Activated T-cell treated with anti-CD3 and anti-CD28 coated beads, Interleukin-2, amount 50 U/mL, for 1 hour (primary cell): ENCODE measurements at regions not wholly inside any gene's neighbourhood (a gene's known extent, or its start where the extent isn't known, plus 50 kb on each side); places are given as distances from the start of the nearest gene placed in this dataset.
"Not testable (repeated sequence)": the region's sequence is repeated elsewhere in the genome, so short reads cannot be mapped to it uniquely, and the experiment has no call there.

Experiments
- DNase-seq: peaks from one replicate; pipeline ENCODE4 v3.0.0-alpha.2; 2020

DNA sequence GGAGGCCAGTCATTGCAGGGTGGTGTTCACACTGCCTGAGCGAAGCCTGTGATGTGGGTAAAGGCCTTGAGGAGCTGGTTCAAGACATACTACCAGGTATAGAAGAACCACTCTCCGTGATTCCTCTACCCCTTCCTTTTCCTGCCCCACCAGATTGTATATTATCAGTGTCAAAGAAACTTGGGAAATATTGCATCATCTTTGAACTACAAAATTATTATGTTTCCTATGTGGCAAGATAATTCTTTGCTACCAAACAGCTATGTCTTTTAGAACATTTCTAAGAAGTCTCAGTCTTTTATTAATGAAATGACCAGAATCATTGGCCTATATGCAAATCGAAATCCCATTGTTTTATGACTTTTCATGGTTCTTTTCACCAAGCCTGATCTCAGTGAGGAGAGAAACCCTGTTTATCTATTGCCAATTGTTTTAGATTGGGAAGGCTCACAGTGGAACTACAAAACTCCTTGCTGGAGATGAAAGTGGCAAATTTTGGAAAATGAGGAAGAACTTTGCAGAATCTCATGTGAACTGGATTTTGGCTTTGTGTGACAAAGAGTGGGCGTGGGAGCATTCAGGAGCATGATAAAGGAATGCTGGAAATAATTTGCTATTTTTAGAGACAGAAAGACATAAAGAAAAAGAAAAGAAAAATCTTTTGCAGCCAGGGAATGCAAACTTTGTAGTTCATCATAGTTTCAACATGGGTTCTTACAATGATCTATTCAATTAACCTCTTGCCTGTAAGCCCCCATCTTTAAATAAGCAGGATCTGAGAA lies 286.9 kb downstream of the INSIG2 start:
- no peak for DNase-seq

DNA sequence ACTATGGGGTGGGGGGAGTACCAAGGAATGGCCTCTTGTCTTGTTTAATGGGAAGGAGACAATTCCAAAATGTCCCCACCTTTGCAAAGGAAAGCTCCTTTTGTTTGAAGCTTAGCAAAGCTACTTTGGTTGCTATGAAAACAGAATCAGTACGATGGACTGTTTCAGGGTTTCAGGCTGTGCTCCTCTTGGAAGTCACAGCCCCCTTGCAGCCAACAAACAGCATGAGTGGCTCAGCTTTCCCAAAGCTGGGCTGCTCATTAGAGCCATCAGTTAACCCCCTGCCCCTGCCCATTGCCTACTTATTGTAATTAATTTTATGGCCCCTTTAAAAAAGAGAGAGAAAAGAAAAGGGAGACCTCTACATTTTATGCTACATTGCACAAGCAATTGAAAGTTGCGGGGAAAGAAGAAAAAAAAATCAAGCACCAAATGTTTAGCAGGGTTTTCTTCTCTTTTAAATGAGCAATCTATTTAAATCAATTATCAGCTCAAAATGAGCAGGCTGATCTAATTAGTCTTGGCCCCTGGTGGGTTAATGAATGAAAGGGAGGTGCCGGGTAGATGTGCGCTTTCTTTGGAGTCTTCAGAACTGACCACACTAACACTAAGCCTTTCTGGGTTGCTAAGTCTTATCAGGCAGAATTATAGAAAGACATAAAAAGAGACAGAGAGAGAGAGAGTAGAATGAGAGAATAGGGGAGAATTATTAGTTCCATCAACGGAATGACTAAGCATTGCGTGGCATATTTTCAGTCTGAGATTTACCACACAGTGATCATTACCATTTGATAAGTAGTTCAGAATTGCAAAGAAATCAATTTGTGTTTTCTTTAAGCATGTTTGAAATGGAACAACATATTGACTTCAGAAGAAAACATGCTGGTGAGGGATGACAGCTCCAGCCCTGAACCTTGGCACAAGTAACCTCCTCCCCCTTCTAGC lies 284.9 kb downstream of the INSIG2 start:
- no peak for DNase-seq

DNA sequence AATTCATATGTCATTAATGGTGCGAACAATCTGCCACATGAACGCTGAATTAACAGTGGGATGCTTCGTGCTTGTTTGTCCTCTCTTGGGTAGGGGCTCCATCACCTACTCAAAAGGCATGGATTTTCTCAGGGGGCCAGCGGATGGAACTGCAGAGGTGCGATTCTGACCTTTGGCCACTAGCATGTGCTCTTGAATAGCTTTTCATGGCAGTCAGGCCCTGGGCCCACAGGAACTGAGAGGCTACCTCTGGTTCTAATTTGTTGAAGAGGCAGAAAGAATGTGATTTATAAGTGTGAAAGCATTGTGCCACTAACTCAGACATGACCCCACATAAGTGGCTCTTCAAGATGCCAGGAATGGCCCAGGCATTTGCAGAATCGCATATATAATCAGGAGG lies 283.2 kb downstream of the INSIG2 start:
- DNase-seq: no peak

DNA sequence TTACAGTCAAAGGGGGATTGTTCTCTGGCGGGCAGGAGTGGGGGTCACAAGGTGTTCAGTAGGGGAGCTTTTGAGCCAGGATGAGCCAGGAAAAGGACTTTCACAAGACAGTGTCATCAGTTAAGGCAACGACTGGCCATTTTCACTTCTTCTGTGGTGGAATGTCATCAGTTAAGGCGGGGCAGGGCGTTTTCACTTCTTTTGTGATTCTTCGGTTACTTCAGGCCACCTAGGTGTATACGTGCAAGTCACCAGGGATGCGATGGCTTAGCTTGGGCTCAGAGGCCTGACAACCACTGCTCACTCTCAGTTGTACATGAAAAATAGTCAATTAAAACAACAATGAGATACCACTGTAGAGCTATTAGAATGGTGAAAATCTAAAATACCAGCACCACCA lies 281.2 kb downstream of the INSIG2 start:
- DNase-seq: not testable (repeated sequence)

DNA sequence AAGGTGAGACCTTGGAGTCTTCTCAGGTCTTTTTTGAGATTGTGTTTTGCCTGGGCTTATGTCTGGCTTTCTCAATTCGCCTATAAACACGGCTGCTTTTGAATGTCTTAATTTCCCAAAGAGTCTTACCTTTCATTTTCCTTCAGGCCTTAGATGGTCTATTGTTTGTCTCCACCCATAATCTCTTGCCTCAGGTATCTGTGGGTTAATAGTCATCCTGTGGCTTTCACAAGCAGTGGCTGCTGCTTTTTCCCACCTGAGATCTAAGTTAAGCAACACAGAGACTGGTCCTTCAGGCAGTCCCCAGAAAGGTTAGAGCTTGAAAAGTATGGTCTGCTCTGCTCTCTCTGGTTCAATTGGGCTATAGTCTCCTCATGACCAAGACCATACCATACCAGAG lies 275.3 kb downstream of the INSIG2 start:
- no peak for DNase-seq

DNA sequence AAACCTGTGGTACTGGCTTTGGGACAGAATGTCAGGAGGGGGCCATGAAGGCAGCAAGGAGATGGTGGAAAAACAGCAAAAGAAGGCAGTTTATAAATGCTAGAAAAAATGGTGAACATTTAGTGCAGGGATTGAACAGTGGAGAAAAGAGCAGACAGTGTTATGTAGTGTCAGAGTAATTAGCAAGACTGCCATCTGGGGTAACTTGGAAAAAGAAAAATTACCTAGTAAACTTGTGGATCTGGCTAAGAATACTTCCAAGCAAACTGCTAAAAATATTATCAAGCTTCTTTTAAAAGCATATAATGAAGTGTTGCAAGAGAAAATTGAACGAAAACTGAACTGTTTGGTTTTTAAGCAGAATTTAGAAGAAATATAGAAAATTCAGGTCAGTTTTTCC lies 267.8 kb downstream of the INSIG2 start:
- no peak for DNase-seq

DNA sequence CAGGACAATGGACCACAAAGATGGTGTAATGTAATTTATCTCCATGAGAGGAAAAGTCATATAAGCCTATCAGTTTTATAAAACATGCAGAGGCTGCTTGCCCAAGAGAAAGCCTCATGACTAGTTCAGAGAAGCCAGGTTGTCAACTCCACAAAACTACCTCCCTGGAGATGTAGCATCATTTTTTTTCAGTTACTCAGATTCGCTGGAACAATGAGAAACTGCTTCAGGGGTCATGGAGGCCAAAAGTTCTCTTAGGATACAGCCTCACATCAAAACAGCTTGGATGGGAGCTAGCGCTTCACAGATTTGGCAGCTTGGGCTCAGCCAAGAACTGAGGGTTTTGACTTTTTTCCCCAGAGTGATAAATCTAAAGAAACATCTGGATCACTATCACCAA lies 263.5 kb downstream of the INSIG2 start:
- no peak for DNase-seq

DNA sequence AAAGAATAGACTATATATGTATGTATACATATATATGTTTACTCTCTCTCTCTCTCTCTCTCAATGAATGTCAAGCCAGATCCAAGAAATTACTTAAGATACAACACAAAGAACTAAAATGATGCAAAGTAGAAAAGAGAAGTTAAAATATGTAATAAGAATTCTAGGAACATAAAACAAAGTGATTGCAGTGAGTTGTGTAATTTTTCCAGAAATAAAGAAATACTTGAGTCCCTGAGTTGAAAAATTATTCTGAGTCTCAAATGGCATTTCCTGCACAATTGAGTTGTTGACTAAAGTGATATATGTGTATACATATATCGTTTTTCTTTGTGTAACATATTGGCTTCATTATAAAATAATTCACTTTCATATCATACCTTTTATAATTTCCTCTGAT lies 262.4 kb downstream of the INSIG2 start:
- no peak for DNase-seq

DNA sequence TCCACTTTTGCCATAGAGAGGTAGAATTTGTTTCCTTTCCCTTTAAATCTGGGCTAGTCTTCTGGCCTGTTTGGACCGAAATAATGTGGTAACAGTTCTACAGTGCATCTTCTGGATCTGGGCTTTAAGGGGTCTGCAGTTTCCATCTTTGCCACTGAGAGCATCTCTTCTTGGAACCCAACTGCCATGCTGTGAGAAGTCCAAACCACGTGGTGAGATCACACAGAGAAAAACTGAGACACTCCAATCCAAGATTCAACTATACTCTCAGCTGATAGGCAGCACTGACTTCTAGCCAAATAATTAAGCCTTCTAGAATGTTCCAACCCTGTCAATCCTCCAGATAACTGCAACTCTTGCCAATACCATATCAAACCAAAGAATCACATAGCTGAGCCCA lies 261.1 kb downstream of the INSIG2 start:
- DNase-seq: no peak

DNA sequence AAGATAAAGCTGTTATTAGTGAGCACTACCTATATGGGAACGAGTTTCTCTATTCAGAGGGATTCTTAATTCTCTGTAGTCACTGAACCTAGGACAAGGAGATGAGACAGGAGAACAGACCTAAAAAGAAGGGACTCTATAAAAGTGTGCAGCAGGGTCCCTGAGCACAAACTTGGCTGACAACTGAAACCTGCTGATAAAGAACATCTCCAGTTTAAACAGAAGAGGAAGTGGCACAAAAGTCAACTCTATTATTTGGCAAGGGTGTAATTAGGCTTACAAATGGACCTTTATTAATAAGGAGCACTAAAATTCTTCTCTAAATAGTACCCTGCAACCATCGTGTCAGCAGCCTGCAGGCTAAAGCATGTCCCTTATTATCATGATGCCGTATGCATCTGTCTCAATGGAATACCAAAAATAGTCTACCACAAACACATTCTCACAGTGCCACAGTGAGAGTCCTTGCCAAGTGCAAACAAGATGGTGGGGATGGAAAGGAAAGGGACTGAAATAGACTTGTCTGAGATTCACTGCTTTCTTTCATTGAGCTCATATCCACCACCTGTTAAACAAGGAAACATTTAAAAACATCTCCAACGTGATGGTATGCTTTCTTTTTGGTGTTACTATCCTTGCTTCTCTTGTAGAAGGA lies 260.2 kb downstream of the INSIG2 start:
- DNase-seq: no peak

DNA sequence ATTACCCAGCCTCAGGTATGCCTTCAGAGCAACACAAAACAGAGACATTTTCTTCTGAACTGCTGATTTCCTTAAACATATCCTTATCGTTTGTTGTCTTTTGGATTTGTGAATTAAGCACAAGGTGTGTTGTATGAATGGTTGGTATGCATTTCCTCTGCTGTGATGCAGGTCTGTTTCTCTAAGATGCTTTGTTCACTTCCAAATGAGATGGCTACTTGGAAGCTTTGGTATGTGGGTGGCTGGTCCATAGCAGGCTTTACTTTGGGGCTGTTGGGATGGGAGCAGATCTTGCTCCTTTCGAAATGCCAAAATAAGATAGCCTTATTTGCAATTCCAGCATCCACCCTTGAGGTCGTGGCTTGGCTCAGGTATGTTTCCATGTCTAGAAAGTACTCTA lies 257.2 kb downstream of the INSIG2 start:
- DNase-seq: no peak

DNA sequence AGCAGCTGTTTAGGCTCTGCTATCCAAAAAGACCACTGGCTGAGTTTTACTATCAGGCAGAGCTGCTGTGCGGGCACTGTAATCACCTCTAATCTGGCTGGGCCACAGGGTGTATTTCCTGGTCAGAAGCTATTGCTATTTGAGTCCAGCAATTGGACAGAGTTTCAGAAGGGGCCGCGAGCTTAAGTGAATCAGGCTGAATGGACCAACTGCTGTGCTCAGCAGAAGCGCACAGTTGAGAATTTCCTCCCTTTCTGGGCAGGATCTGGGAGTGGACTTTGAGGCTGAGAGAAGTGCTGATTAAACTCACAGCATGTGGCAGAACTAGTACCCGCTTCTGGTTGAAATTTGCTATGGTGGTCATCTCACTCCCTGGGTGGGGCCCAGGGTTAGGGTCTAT lies 251.8 kb downstream of the INSIG2 start:
- DNase-seq: no peak

DNA sequence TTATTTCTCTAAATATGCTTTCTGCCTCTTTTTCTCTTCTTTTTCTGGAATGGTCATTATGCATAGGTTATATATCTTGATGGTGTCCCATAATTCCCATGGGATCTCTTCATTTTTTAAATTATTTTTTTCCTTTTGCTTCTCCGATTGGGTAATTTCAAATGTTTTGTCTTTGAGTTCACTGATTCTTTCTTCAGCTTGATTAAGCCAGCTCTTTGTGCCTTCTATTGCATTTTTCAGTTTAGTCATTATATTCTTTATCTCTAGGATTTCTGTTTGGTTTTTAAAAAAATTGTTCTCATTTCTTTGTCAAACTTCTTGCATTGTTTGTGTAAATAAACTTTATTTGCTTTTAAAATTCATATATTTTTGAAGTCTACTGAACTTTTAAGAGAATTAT lies 251.1 kb downstream of the INSIG2 start:
- DNase-seq: no peak

DNA sequence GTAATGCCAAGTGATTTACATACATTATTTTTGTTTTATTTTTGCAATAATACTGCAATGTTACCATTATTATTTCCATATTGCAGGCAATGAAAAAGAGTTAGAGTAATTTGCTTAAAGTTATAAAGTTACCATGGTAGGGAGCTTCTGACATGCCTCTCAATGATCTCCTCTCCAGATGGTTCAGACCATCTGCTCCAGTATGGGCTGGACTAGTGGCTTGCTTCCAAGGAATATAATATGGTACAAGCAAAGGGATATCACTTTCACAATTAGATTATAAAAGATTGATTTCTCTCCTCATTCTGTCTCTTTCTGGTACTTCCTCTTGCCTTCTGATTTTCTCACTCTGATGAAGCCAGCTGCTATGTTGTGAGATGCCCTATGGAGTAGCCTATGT lies 245.4 kb downstream of the INSIG2 start:
- no peak for DNase-seq

DNA sequence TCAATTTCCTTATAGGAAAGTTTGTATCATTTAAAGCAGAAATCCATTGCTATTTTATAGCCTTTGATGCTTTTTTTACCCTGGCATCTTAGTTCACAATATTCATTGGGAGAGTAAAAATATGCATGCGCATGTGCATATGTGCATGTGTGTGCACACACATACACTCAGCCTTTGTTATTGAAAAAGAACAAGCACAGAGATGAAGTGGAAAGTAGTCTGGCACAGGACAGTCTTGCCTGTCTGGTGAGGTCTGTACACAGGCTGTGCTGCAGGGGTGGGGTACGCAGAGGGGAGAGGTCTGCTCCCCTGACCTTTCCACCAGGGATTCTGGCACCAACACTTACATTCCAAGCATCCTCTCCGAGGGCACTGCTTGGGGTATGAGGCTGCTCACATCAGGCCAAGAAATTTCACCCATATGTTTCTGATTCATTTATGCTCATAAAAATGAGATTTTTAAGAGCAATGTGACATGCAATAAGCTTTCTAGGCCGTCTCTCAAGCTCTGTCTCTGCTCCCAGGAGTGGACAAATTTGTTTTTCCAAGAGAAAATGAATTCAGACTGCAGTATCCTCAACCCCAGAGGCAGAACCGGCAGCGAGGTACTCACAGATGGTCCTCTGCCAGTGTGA lies 237.2 kb downstream of the INSIG2 start:
- DNase-seq: no peak

DNA sequence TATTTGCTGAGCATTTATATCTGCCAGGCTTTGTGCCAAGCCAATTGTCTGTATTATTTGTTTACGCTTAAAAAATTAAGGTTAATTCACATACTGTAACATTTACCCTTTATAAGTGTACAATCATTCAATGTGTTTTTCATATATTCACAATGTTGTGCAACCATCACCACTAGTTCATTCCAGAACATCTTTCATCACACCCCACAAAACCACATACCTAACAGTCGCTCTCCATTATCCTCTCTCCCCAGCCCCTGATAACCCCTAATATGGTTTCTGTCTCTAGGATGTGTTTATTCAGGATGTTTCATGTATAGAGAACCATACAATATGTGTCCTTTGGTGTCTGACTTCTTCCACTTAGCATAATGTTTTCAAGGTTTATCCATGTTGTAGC lies 234.1 kb downstream of the INSIG2 start:
- DNase-seq: no peak

DNA sequence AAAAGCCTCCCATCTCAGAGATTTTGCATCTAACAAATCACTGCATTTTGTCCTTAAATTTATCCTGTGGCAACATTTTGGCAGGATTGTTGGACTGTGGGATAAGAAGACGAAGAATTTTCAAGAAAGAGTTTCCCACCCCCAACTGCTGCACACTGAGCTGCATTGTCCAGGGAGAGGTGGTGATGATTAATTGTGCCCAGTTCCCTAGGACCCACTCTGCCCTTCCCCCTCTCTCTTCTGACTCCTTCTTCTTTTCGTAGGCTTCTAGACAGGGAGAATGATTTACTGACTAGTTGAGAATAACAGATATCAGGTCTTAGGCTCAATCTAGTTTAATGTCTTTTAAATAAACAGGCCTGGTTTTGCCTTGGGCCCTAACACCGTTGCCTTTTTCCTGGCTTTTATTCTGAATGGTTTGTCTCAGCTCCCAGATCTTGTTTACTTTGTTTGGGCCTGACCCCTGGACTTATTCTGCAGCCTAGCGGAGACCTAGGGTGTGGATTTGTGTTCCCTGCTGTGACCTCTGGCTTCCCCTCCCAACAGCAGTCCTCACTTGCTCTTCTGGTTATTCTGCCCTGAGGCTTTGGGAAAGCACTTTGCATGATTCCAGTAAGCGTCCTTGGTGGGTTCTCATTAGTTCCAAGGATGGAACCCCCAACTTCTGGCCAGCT lies 233.3 kb downstream of the INSIG2 start:
- no peak for DNase-seq

DNA sequence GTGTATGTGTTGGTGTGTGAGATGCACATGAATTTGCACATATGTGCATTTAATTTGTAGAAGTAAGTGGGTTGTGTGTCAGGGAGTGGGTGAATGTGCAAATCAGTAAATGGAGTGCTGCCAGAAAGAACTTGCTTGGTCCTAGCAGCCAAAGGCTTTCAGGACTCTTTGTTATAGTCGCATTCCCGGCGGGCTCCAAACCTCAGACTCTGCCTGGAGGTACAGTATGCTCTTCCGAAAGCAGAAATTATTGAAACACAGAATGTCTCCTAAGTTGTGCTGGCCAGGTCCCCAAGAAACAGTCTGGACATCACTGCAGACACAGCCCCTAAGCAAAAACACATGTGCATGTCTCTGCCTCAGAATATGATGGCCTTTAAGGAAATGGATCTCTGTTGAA lies 232.4 kb downstream of the INSIG2 start:
- DNase-seq: no peak

DNA sequence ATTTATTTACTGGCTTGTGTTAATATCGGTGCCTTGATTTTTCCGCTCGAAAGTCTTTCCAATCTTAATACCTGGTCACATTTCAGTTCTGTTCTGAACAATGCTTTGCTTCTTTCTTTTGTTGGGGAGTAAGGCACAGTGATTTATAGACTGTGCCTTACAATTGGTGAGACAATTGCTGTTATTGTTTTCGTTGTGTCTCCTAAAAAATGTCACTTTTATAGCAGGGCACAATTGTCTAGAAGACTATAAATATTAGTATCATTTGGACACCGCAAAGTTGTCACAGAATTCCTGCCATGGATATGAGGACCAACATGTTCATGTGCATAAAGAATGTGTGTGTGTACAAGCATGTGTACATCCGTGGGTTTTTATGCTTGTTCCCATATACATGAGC lies 231.9 kb downstream of the INSIG2 start:
- DNase-seq: no peak

DNA sequence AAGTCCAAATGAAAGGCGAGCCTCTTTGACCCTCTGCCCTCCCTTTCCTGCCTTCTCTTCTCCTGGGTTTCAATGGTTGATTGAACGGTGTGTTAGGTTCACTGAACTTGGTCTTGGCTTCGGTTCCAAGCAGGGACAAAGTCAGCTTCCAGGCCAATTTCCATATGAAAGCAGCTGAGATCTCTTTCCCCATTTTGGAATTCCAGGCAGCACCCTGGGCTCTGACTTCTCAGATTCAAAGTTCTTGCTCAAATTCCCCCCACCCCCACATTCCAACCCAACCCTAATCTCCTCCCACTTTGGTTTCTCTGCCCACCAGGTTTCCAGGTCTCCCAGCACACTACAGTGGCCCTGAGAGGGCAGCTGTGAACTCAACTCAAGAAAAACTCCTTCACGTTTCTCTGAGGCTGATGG lies 231.0 kb downstream of the INSIG2 start:
- DNase-seq: no peak

DNA sequence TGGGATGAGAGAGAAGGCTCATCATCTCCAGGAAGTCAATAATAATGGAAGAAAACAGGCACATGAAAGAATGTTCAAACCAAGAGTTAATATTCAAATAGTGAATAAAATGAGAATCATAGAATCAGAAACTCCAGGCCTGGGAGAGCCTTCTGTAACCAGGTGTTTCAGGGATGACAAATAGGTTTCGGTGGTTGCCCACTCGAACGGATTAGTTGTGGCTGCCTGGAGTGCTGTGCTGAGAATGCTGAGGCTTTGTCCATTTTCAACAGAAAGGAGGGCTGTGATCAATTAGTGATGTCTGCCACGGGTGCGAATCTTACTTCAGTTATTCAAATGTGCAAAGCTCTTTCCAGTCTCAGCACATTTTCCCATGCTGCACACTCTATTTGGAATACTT lies 227.3 kb downstream of the INSIG2 start:
- DNase-seq: no peak

DNA sequence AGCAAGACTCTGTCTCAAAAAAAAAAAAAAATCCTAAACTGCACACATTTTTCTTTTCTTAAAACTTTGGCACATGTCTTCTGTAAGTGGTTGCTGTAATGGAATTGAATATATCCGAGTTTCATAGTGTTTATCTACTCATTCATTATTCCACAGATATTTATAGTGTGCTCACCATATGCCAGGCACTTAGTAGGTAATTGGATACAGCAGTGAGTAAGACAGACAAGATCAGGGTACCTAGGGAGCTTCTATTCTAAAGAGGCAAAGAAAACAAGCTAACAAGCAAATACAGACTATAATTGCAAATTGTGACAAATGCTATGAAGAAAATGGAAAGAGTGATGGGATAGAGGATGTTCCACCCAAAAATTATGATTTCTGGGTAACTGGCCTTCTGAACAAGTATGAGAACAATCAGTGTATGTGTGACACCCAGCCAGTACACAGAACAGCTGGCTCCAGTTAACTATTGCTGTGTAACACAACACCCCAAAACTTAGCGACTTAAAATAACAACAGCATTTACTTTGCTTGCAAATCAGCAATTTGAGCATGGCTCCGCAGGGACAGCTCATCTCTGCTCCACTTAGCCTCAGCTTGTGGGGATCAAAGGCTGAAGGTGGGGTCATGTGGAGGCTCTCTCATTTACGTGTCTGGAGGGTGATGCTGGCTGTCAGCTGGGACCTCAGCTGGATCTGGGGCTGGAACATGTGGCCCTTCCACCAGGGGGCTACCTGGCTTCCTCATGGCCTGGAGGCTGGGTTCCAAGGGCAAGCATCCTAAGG lies 224.9 kb downstream of the INSIG2 start:
- no peak for DNase-seq
